ENCODE measurements at regions not wholly inside any gene's neighbourhood (a gene's known extent, or its start where the extent isn't known, plus 50 kb on each side); places are given as distances from the start of the nearest gene placed in this dataset.
"Not testable (repeated sequence)": the region's sequence is repeated elsewhere in the genome, so short reads cannot be mapped to it uniquely, and the experiment has no call there.

DNA sequence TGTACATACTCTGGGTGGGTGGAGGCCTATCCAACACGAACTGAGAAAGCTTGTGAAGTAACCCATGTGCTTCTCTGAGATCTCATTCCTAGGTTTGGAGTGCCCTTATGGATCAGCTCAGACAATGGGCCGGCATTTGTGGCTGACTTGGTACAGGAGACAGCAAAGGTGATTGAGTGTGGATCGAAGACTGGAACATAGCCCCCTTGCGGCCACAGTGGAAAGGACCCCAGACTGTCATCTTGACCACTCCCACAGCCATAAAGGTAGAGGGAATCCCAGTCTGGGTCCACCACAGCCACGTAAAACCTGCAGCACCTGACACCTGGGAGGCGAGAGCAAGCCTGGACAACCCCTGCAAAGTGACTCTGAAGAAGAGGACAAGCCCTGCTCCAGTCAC, 598.0 kb upstream of the AADAT start:
- TF ChIP-seq, protein P1, sequence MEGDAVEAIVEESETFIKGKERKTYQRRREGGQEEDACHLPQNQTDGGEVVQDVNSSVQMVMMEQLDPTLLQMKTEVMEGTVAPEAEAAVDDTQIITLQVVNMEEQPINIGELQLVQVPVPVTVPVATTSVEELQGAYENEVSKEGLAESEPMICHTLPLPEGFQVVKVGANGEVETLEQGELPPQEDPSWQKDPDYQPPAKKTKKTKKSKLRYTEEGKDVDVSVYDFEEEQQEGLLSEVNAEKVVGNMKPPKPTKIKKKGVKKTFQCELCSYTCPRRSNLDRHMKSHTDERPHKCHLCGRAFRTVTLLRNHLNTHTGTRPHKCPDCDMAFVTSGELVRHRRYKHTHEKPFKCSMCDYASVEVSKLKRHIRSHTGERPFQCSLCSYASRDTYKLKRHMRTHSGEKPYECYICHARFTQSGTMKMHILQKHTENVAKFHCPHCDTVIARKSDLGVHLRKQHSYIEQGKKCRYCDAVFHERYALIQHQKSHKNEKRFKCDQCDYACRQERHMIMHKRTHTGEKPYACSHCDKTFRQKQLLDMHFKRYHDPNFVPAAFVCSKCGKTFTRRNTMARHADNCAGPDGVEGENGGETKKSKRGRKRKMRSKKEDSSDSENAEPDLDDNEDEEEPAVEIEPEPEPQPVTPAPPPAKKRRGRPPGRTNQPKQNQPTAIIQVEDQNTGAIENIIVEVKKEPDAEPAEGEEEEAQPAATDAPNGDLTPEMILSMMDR (IDR thresholded peaks at IDR 0.05; ENCODE audit: low read depth, low read length, missing control alignments): no peak
- no peak for DNase-seq (ENCODE audit: low read depth)
- H3K4me3 ChIP-seq (ENCODE audit: low read depth, low read length): no peak overlapping the region

DNA sequence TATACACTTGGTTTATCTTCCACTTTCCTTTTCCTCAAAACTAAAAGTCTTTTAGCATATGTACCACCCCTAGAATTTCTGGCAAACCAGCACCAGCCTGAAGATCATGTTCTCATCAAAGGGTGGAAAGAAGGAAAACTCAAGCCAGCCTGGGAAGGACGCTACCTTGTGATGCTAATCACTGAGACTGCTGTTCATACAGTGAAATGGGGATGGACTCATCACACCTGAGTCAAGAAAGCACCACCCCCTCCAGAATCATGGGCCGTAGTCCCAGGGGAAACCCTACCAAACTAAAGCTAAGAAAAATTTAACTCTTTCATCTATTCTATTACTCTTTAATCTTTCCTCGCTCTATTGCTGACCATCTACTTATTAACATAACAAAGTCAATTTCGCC, 595.9 kb upstream of the AADAT start:
- DNase-seq (ENCODE audit: low read depth); H3K4me3 ChIP-seq (ENCODE audit: low read depth, low read length): not testable (repeated sequence)

DNA sequence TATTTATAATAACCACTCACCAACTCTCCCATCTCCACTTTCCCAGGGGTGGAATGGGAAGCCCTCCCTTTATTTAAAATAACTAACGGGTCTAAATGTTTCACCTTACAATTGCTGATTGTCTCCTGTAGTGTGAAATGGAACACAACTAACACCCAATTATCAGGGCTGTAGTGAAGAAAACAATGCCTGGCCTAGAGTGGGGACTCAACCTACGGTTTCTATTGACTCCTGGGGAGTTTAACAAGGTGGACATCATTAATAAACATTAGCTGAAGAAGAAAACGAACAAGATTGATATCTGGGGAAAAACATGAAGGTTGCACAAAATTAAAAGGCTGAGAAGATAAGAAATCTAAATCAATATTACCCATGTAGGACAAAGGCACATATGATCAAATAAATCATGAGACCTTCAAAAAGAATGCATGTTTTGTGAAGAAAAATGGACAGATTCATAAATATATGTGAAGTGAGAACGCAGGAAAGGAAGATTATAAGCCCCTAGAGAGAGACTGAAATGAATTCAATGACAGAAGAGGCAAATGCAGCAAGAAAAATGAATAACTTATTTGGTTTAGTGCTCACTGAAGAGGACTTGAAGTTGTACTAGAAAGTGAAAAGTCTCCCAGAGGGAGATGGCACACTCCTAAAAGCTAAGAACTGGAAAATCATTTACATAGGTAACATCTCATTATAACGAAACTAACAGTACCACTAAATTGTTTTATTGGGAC, 593.0 kb upstream of the AADAT start:
- TF ChIP-seq, protein P1 (IDR thresholded peaks at IDR 0.05; ENCODE audit: low read depth, low read length, missing control alignments): no peak
- H3K4me3 ChIP-seq (ENCODE audit: low read depth, low read length): no peak overlapping the region
- DNase-seq (ENCODE audit: low read depth): no peak

DNA sequence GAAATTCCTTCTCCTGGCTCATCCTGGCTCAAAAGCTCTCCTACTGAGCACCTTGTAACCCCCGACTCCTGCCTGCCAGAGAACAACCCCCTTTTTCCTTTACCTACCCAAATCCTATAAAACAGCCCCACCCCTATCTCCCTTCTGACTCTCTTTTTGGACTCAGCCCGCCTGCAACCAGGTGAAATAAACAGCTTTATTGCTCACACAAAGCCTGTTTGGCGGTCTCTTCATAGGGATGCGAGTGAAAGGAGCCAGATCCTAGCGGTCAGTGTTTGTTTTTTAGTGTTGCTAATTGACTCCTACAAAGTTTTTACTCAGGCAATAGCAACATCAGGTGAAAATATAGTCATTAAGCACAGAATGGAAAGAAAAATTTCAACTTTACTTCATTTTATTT, 592.3 kb upstream of the AADAT start:
- H3K4me3 ChIP-seq (ENCODE audit: low read depth, low read length); DNase-seq (ENCODE audit: low read depth): not testable (repeated sequence)

DNA sequence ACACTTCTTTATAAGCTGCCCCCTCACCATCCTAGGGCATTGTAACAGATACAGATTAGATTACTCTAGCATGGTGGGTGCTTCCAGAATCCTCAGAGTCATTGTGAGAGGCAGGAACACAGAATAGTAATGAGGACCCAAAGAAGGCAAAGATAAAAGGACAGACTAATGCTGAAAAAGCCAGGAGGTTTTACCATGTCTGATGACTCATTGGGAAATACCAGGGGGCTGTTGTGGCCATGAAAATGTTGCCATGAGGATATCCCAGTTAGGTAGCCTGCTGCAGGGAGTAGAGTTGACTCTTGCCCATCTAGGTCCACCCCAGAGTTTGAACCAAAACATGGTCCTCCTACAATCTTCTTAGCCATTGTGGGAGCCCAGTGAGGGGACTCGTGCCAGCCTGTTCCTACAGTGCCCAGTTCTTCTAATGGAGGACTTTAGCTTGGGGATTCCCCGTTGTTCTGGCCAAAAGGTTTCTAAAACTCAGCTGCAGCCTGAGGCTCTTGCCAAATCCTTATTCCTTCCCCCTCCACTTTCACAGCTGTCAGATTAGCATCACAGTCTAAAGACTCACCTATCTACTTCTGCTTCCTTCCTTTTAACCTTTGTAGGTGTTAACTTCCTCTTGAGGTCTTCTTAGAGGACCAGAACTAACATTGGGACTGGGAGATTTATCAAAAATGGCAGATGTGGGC, 586.0 kb upstream of the AADAT start:
- no peak overlapping the region for H3K4me3 ChIP-seq (ENCODE audit: low read depth, low read length)
- TF ChIP-seq, protein P1 (IDR thresholded peaks at IDR 0.05; ENCODE audit: low read depth, low read length, missing control alignments): no peak
- DNase-seq (ENCODE audit: low read depth): no peak

DNA sequence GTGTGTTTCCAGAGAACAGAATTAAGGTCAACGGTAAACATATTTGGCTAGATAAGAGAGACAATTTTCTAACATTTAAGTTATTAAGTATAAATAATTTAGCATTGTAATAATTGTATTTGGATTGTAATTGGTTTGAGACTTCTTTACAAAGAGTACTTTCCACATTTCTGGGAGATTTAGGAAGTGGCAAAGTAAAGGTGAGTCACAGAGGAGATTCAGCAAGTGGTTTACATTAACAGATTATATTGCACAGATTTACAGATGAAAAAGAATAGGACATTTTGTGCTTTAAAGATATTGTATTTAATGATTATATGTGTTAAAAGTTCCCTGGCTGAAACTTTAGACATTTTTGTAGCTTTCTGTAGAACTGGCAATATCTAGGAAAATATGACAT, 584.4 kb upstream of the AADAT start:
- no peak for DNase-seq (ENCODE audit: low read depth)
- TF ChIP-seq, protein P1 (IDR thresholded peaks at IDR 0.05; ENCODE audit: low read depth, low read length, missing control alignments): no peak
- no peak overlapping the region for H3K4me3 ChIP-seq (ENCODE audit: low read depth, low read length)

DNA sequence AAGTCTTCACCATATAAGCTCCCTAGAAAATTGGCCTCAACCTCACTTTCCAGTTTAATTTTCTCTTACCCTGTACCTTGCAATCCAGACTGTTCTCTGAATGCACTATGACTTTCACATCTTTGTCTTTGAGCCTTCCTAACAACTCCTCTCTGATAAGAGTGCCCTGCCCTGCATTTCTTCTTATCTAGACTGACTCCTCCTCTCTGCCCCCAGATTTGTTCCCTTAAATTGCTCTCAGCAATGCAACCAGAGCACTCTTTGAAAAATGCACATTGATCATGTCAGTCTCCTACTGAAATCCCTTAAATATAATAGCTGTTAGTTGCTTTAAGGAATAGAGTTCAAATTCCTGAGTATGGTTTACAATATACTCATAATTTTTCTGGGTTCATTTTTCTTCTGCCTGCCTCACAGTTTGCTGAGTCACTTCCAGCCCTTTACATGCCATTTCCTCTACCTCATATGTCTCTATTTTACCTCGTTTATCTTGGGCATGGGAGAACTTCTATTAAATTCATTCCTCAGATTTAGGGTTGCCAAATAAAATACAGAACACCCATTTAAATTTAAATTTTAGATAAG, 582.7 kb upstream of the AADAT start:
- no peak for DNase-seq (ENCODE audit: low read depth)
- TF ChIP-seq, protein P1 (IDR thresholded peaks at IDR 0.05; ENCODE audit: low read depth, low read length, missing control alignments): no peak
- H3K4me3 ChIP-seq (ENCODE audit: low read depth, low read length): no peak overlapping the region

DNA sequence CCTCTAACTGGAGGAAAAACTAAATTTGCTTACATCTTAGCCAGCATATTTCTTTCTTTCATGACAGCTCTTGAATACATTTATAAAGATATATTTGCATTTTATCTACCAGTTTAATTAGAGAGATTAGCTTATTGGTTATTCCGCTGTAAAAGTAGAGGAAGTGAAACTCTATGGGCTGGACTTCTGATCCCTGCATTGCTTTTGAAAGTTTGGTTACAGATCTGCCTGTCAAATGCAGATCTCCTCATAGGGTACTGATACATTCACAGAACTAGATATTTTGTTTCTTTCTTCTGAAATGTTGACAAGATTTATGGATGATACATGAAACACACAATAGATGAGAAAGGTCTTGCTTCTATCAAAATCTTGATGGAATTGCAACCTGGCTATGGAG, 581.4 kb upstream of the AADAT start:
- DNase-seq (ENCODE audit: low read depth): no peak
- TF ChIP-seq, protein P1 (IDR thresholded peaks at IDR 0.05; ENCODE audit: low read depth, low read length, missing control alignments): no peak

More for the DNA sequence above, 581.4 kb upstream of the AADAT start:
- H3K4me3 ChIP-seq (ENCODE audit: low read depth, low read length): no peak overlapping the region
